SH-SY5Y (cell line): ENCODE measurements at regions not wholly inside any gene's neighbourhood (a gene's known extent, or its start where the extent isn't known, plus 50 kb on each side); places are given as distances from the start of the nearest gene placed in this dataset.

ENCODE experiments used
- GATA2 ChIP-seq: IDR thresholded peaks from 2 replicates; pipeline ENCODE4 v1.6.1; 2011; ENCODE audit warnings: mild to moderate bottlenecking, low read depth, low read length
- GATA3 ChIP-seq: IDR thresholded peaks from 2 replicates; pipeline ENCODE4 v1.6.1; 2011; ENCODE audit warnings: low read depth, mild to moderate bottlenecking, low read length, moderate library complexity

DNA sequence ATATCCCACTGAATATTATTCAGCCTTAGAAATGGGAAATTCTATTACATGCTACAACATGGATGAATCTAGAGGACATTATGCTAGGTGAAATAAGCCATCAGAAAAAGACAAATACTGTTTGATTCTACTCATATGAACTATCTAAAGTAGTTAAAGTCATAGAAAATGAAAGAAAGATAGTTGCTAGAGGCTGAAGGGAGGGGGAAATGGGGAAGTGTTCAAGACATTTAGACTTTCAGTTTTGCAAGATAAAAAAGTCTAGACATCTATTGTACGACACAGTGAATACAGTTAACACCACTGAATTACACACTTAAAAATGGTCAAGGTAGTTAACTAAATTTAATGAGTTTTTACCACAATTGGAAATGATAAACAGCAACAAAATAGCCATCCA is 835.9 kb upstream of the CHAC2 start:
- TF ChIP-seq GATA3 (no peak), GATA2 (no peak)

- TF ChIP-seq GATA2, result no peak
- TF ChIP-seq GATA3, result no peak
Measured at GRCh38 chr2:52929412-52929811, 838.2 kb upstream of the CHAC2 start.

- TF ChIP-seq GATA3, result no peak
- TF ChIP-seq GATA2, result no peak
Measured at GRCh38 chr2:52919673-52920072, 847.9 kb upstream of the CHAC2 start.

GRCh38 chr2:52918551-52918950 is 849.1 kb upstream of the CHAC2 start:
- no peak for TF ChIP-seq GATA2
- TF ChIP-seq GATA3, result no peak

DNA sequence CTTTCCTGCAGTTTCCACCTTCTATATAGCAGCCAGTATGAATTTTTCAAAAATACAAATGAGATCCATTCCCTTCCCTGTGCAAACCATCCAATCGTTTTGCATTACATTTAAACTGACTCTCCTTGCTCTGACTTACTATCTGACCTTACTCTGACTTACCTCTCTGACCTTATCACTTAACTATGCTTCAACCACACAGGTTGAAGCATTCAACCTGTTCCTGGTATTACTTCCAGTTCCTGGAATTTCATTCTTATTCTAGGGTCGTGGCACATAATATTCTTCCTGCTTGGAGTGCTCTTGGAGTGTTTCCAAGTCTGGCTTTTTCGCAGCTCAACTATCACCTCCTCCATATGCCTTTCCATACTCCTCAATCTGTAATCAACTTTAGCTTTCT is 850.6 kb upstream of the CHAC2 start:
- TF ChIP-seq GATA3 (no peak), GATA2 (no peak)

DNA sequence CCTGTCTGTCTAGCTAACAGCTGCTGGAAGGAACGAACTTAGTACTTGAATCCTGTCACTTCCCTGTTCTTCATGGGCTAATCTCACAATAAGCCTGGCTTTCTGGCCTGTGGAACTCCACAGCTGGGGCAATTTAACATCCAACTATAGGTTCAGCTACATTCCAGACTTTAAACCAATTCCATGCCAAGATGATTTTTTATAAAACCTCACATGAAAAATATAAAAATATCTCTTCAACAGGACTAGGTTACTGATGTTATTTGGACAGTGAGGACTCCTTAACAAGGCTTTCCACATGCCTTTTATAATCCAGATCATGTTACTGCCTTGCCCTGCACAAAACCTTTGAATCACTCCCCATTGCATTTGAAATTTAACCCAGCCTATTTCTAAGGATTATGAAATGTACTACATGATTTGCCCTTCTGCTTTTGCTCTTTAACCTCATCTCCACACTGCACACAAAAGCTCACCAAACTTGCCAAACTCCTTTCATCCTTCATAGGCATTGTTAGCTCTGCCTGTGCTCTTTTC is 863.2 kb upstream of the CHAC2 start:
- TF ChIP-seq GATA2, result no peak
- TF ChIP-seq GATA3, result no peak

- TF ChIP-seq GATA2 (no peak), GATA3 (no peak)
Measured at GRCh38 chr2:52897511-52898044, 870.0 kb upstream of the CHAC2 start.

DNA sequence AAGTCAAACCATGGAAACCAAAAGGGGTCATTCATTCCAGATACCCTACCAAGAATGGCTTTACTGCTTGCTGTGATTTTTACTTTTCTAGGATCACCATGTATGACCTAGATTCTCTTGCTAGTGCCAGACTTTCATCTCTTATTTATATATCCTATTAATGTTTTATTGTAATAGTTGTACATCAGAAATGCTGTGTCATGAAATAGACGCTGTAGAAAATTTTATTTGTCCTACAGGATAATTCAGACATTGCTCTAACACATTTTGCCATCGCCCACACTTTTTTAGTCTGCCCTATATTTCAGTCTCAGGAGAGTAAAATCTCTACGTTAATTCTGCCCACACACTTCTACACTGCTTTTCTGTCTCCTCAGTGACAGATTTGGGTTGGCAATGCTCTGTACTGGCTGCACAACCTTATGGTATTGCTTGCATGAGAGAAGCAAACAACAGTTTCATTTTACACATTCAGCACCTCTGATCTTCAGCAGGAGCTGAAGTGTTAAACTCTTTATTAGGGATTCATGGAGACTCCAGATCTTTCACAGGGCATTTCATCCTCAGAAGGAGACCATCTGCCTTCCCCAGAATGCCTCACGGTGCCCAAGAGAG is 871.8 kb upstream of the CHAC2 start:
- TF ChIP-seq GATA2, result no peak
- no peak for TF ChIP-seq GATA3

DNA sequence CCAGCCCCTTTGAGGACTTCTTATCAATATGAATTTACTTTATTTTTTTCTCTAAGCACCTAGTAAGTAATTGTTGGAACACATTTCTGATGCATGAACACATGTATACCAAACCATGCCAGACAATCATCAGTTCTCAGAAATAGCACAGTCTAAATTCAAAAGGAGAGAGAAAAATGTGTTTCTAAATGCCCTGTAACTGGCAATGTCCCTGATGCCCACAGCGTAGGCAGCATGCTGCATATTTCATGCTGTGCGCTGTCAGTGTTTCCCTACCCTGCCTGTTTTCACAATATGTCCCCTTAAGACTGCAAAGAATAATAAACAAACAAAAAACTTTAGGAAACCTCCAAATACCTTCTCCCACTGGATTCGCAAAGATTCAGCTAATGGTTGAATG is 881.0 kb upstream of the CHAC2 start:
- TF ChIP-seq GATA3 (no peak), GATA2 (no peak)

DNA sequence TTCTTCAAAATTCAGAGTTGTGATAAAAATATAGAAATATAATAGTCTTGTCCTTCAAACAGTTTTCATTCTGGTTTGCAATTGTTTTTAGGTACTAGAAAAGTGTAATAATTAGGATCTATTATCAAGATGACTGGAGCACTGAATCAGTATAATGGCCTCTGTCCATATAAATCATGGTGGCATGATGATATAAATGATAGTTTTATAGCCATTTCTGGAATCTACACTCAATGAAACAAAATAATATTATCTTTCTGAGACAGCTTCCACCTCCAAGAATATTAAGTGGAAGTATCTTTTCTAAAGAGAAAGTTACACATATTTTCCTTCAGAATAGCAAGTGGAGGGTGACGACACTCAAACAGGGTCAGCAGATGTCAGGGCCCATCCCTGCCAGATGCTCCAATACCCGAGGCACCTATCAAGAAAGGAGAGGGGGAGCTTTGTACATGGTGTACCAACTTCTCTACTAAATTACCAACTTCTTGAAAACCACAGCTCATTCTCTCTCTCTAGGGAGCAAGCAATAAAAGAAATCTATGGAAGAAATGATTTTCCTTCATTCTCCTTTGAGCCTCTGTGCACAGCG is 882.7 kb upstream of the CHAC2 start:
- TF ChIP-seq GATA2 (no peak), GATA3 (no peak)

DNA sequence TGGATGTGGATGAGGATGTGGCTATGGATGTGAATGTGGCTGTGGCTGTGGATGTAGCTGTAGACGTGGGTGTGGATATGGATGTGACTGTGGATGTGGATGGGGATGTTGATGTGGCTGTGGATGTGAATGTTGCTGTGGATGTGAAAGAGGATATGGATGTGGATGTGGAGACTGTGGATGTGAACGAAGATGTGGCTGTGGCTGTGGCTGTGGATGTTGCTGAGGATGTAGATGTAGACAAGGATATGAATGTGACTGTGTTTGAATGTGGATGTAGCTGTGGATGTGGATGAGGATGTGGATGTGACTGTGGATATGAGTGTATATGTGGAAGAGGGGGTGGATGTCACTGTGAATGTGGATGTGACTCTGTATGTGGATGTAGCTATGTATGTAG is 884.6 kb upstream of the CHAC2 start:
- TF ChIP-seq GATA3, result no peak
- TF ChIP-seq GATA2, result no peak

GRCh38 chr2:52881606-52882005 is 886.0 kb upstream of the CHAC2 start:
- TF ChIP-seq GATA3 (no peak), GATA2 (no peak)

DNA sequence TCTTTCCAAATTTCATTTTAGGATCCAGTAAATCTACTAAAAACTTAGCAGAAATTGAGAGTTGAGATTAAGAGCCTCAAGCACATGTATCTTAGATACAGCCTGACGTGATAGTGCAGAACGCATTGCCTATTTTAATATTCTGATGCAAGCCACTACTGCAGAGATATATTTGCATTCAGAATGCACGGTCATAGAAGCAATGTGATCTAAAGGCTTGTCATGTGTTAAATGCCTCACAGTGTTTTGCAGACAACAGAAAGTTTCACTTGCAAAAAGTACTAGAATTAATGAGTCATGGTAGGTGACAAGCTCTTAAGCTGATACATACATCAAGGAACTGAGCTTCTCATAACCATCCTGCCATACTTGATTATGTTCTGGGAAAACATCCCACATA is 886.7 kb upstream of the CHAC2 start:
- TF ChIP-seq GATA2 (no peak), GATA3 (no peak)

GRCh38 chr2:52879561-52879960 is 888.0 kb upstream of the CHAC2 start:
- no peak for TF ChIP-seq GATA3
- no peak for TF ChIP-seq GATA2

GRCh38 chr2:52877703-52878102 is 889.9 kb upstream of the CHAC2 start:
- no peak for TF ChIP-seq GATA2
- TF ChIP-seq GATA3, result no peak

GRCh38 chr2:52874466-52875106 is 893.0 kb upstream of the CHAC2 start:
- TF ChIP-seq GATA2, result no peak
- TF ChIP-seq GATA3, result no peak
